HL-60/S4 treated with phorbol 12-myristate 13-acetate at 8.2 ng/mL for 4 days and 3 days (cell line): ENCODE measurements at regions not wholly inside any gene's neighbourhood (a gene's known extent, or its start where the extent isn't known, plus 50 kb on each side); places are given as distances from the start of the nearest gene placed in this dataset.

Experiments used
- in situ Hi-C: fragments of 300-500 bp; cut with MboI; formaldehyde crosslinking; loops from 2 replicates; pipeline ENCODE4 v1.15.0; 2022; ENCODE audit warnings: low sequenced_read_pairs

DNA sequence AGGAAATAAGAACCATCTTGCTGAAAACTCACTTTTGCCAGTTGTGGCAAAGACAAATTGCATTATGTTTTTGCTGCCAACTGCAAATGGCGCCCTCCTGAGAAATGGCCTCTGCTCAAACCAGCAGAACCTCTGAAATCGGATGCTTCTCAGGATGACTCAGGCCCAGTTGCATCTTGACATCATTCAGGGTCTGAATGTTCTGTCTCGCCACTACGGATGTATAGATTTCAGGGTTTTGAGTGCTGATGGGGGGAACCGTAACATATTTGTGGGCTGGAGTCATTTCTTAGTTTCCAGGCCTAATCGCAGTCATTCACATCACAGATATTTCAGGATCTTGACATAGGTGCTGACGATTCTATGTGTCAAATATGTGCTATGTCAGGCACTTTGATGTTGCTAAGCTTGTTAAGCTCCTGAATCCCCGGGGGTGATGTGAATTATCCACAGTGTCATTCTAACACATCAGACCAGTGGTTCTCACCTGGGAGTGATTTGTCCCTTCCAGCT lies 207.1 kb downstream of the NFATC2 start:
- in situ Hi-C loops, result no loop called here

DNA sequence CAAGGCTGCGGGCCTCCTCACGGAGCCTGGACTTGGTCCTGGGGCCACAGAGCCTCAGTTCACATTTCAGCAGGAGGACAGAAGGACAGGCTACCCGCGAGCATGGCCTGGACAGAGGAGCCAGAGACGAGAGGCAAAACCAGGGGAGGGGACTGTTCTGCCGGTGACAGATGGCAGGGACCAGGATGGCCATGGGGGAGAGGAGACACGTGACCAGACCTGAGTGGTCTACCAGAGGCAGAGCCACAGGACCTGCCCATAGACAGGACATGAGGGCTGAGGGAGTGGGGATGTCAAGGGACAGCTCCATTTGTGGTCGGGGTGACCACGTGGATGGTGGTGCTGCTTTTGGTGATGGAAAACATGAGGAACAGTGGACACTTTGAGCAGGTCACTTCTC lies 207.9 kb downstream of the NFATC2 start:
- in situ Hi-C loops, result no loop called here

DNA sequence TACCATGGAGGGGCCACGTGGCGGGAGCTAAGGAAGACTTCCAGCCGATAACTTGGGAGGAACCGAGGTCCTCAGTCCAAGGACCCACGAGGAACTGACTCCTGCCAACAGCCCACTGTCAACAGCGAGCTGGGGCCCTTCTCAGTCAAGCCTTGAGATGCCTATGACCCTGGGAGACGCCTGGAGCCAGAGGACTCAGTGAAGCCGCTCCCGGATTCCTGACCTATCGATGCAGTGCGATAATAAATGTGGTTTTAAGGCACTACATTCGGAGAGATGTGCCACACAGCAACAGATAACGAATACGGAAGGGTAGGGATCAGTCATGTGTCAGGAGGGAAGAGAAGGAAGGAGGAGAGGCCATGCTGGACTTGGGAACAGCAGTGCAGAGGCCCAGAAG lies 208.5 kb downstream of the NFATC2 start:
- in situ Hi-C loops, result no loop called here

DNA sequence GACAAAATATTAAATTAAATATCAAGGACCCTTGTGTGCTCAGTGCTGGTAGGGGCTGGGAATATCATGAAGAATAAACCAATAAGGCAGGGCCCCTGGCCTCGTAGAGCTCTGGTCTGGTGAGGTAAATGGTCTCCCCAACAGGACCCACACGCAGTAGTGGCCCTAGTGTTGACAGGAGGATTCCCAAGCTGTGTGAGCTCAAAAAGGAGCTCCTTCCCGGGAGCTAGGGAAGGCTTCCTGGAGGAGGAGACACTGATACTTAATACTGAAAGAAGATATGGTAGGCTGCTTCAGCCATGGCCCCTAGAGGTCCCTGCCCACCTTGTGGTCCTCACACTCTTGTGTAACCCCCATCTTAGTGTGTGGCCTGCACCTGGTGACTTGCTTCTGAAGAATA lies 209.1 kb downstream of the NFATC2 start:
- in situ Hi-C loops, result no loop called here

DNA sequence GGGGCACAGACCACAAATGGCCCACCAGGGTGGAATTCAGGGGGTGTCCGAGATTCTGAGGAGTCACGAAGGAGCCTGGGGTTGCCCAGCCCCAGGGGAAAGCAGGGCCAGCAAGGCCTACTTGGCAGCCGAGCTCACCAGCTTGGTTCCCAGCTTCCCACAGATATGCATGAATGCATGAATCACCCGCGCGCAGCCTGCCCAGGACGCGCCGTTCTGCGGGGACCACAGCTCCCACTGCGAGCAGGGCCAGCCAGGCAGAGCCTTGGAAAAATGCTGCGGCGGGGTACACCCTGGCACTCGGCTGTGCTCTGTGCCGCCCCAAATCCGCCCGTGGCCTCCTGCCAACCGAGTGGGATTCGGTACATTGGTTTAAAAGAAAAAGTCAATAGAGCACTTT lies 211.0 kb downstream of the NFATC2 start:
- in situ Hi-C loops, result no loop called here

DNA sequence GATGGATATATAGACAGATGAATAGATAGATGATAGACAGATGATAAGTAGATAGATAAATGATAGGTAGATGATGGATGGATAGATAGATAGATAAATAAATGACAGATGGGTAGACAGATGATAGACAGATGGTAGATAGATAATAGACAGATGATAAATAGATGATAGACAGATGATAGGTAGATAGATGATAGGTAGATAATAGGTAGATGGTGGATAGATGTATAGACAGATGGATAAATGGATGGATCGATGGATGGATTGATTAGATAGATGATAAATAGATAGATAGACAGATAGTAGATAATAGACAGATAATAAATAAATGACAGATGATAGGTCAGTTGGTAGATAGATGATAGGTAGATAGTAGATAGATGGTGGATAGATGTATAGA lies 212.7 kb downstream of the NFATC2 start:
- in situ Hi-C loops, result no loop called here

DNA sequence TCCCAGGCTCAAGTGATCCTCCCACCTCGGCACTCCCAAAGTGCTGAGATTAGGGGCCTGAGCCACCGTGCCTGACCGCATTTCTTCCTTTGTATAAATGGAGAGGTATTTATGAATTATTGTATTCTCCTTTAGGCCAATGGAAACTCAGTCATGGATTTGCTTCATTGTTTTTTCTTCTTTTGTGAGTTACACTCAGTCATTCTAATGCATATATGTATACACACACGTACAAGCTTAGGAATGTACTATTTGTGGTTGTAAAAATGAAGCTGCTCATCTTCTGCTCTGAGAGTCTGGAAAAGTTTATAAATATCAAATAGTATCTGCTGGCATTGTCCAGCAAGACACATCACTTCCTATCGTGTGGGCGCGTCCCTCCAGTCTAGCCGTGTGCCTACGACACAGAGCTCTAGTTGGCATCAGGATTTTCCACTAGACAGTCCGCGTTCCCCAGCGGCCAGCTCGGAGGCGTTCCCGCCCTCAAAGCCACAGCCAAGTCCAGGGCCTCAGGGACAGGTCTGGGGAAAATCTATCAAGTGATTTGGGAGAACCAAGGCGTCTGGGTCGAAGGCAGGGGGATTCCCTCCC lies 215.2 kb downstream of the NFATC2 start:
- in situ Hi-C loops, result no loop called here

DNA sequence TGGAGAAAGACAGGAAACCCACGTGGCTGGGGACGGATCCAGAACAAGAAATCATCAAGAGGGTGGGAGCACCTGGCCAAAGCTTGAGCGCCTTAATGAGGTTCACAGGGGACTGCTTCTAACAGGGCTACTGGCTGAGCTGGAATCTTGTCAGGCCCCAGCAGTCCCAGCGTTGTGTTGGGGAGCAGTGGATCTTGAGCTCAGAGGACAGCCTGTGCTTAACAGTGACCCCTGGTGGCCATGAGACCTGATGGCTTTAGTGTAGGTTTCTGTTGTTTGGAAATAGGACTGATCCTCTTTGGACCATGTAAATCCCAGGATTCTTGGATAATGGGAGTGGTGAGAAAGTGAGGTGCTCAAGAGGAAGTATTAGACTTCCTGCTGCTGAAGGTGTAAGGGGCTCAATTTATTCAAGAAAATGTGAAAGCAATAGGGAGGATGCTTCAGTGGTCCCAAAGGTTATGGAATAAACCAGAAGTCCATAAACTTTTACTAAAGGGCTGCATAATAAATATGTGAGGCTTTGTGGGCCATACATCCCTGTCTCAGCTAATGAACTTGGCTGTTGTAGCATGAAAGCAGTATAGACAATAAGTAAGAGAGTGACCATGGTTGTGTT lies 216.2 kb downstream of the NFATC2 start:
- in situ Hi-C loops, result no loop called here

DNA sequence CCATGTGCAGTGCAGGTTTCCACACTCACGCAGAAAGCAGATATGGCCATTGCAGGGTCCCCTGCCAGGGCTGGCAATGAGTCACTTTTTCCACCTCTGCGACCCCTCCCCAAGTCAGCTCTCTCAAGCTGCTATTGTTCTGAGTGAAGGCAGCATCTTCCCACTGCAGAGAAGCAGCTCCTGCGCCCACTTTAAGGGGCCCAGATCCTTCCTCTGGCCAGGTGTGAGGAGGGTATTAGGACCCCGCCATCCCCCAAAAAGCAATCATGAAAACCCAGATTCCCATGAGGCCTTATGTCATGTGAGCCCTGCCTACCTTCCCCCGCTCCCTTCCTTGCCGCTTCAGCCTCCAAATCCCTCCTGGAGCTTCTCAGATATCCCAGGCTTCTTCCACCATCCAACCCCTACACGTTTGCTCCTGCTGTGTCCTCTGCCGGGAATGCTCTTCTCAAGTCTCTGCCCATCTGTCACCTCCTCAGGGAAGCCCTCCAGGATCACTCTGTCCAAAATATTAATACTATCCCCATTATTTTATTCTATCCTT lies 220.3 kb downstream of the NFATC2 start:
- in situ Hi-C loops, result no loop called here

DNA sequence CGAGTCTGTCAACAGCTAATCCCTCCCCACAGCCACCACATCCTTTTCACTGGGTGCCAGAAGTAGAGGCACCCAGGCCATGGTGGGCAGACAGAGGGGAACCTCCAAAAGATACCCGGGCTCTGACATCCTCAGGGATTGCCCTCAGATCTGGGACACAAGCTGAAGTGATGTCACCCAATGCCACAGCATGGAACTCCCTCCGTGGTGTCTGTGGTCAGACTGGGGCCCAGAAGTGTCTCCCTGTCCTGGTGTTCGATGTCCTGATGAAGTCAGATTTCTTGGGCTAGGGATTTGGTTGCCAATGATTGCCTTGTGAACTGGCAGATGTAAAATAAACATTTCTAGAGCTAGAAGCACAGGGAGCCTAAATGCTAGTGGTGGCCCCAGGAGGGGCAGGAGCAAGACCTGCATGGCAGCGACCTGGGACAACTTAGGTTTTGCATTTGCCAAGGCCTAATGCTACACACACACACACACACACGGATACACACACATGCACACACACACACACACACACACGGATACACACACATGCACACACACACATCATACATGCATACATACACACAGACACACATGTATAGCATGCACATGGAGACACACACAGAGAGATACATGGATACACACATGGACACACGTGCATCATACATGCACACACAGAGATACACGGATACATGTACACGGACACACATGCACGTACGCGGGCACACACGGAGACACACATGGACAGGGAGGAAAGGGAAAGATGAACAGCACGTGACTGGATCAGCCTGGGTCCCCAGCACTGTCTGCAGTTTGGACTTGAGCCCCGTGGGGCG lies 221.0 kb downstream of the NFATC2 start:
- in situ Hi-C loops, result no loop called here

DNA sequence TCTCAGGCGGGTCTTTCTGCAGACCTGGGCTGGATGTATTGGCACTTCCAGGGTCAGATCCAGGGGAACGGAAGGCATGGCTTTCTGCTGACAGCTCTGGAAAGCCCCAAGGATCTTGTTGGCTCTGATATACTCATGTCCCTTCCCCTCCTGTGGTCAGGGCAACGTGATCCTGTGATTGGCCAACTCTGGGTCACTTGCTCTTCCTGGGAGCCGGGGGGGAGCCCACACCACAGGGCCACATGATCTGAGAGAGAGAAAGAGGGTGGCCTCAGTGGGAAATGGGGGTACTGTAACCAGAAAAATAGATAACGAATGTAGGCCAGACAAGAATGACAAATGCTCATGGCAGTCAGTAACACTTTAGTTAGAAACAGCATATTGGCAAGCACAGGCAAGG lies 223.0 kb downstream of the NFATC2 start:
- in situ Hi-C loops, result loop anchor here (10.0 kb wide), 1 partner anchor 335 kb away; no protein-coding TSS in a partner anchor

DNA sequence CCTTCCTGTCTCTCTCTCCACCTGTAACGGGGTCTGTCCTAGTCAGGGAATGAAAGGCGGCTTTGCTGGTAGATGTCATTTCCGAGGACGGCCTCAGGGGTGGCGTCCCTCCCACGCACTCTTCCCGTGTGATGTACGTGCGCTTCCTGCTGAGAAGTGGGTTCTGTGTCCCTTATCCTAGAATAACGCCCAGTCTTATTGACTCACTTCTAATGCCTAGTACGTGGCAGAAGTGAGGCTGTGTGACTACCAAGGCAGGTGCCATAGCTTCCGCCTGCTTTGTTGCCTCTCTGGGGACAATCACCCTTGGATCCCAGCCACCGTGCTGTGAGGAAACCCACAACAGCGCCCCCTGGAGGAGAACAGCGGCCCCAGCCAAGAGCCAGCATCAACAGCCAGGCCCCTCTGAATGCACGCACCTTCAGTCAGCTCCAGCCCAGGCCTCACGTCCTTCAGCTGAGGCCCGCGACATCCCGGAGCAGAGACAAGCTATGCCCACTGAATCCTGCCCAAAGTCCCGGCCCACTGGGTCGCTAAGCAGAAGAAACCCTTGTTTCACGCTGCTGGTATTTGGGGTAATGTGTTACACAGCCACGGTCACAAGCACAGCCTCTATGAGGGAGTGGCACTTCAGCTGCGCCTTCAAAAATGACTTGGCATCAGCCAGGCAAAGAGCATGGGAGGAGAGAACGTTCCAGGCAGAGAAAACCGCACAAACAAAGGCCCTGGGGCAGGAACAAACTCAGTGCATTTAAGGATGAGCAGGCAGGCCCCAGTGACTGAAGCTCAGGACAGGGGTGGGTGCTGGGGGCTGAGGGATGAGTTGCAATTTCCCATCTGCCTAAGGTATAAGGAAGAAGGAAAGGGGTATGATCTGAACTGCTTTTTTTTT lies 224.2 kb downstream of the NFATC2 start:
- in situ Hi-C loops, result loop anchor here (10.0 kb wide), 1 partner anchor 334 kb away; no protein-coding TSS in a partner anchor

DNA sequence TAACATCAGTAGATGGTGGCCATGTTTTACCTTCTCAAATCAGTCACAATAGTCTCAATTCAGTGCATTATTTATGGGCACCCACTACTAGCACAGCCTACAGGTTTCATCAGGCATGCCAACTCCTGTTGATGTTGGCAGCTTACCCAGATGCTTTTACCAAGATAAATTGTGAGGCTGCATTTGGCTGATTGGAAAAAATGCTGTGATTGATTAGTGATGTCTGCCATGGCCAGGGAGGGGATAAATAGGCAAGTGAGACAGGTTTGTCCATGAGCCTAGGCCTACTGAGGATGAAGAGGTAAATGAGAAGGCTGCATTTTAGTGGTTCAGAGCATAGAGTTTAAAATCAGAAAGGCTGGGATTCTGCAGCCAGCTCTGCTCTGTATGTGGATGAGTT lies 227.1 kb downstream of the NFATC2 start:
- in situ Hi-C loops, result loop anchor here (10.0 kb wide), 1 partner anchor 331 kb away; no protein-coding TSS in a partner anchor

DNA sequence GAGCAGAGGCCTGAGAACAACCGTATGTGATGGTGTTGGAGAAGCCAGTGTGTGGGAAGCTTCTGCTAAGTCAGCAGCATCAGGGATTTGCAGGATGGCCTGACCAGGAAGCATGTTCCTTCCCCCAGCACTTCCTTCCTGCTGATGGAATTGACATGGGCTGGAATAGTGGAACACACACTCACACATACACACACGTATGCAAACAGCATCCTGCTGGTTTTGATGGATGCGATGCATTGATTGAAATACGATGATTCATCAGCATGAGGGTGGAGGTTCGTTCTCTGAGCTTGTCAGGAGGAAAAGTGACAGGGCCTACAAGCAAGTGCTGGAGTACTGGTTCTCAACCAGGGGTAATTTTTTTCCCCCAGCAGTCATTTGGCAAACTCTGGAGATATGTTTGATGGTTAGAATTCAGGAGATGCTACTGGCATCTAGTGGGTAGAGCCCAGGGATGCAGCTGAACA lies 229.1 kb downstream of the NFATC2 start:
- in situ Hi-C loops, result loop anchor here (10.0 kb wide), 1 partner anchor 329 kb away; no protein-coding TSS in a partner anchor

DNA sequence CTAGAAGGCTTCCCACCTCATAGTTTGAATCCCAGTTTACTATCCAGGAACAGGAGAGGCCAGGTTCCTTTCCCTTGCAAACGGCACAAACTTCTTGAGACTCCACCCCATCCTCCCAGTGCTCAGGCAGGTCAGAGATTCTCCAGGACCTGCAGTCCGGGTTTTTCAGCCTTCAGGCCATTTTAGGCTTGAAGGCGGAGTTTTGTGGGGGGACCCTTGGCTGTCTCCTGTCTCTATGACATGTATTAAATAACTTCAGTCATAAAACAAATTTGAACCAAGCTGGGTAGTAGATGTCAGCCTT lies 230.1 kb downstream of the NFATC2 start:
- in situ Hi-C loops, result loop anchor here (10.0 kb wide), 1 partner anchor 328 kb away; no protein-coding TSS in a partner anchor

DNA sequence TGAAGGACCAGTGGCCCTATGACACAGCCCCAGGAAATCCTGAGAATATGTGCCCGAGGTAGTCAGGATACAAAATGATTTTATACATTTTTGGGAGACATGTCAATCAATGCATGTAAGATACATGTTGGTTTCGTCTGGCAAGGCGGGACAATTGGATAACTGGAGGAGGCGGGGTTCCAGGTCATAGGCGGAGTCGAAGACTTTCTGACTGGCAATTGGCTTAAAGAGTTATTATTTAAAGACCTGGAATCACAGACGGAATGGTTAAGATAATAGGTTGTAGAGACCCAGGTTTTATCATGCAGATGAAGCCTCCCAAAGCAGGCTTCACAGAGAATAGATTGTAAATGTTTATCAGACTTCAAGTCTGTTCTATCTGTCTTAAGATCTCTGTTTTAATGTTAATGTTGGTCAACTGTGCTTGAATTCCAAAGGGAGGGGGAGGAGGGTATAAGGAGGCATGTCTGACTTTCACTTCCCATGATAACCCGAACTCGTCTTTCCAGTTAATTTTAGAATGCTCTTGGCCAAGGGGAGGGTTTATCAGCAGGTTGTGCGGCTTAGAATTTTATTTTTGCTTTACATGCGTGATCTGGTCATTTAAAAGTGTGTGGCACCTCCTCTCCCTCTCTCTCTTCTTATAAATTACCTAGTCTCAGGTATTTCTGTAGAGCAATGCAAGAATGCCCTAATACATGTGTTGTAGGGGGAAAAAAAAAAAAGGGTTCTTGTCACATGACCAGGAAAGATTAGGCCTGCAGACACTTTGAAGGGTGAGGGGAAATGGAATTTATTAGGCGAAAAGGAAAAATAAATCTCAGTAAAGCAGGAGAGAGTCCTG lies 230.7 kb downstream of the NFATC2 start:
- in situ Hi-C loops, result loop anchor here (10.0 kb wide), 1 partner anchor 327 kb away; no protein-coding TSS in a partner anchor

DNA sequence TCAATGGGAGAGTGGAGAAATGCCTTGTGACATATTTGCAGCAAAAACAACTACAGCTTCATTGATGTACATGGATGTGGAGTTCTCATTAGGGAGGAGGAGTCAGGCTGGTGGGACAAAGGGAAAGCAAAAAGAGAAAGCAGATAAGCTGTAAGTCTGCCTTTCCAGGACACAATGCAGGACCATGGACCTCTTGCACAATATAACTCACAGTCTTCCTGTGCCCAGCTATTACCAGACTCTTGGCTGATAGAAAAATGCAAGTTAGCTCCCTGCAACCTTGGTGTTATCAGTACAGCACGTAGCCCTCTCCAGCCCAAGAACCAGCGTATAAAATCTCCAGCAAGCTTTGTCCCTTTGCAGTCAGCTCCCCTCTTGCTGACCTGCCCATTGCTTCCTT lies 232.3 kb downstream of the NFATC2 start:
- in situ Hi-C loops, result loop anchor here (10.0 kb wide), 1 partner anchor 325 kb away; no protein-coding TSS in a partner anchor

DNA sequence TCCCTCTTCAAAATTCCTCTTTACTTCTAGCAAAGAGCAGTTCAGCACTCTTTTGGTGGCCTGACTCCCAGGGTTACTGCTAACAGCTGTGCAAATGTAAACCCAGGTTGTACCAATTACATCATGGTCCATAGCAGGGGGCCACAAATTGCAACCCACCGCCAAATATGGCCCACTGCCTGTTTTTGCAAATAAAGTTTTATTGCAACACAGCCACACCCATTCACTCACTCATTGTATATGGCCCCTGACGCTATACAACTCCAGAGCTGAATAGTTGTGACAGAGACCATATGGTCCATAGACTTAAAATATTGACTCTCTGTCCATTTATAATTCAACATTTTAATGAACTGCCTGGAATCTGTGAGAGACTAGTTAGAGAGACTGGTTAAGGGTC lies 233.4 kb downstream of the NFATC2 start:
- in situ Hi-C loops, result no loop called here
